Uterus (tissue), 3 donors: ENCODE measurements at regions not wholly inside any gene's neighbourhood (a gene's known extent, or its start where the extent isn't known, plus 50 kb on each side); places are given as distances from the start of the nearest gene placed in this dataset.

ENCODE experiments used
- DNase-seq, 2 donors: peaks; one replicate each; pipeline ENCODE4 v3.0.0-alpha.2; 2019 to 2020
- H3K27ac ChIP-seq, 2 donors: fragments of 200-600 bp; sonication (generic); 1 replicate in 1 of 2; 2 replicates in 1 of 2; pipeline ENCODE4 v1.5.1; 2016 to 2018
- H3K27me3 ChIP-seq, 2 donors: fragments of 200-600 bp; sonication (generic); one replicate each; pipeline ENCODE4 v1.5.1; 2018 to 2019; ENCODE audit warnings: control low read depth in 1 of 2
- H3K36me3 ChIP-seq, 2 donors: fragments of 200-600 bp; sonication (generic); one replicate each; pipeline ENCODE4 v1.5.1; 2019; ENCODE audit warnings: control low read depth in 1 of 2
- H3K4me1 ChIP-seq, 2 donors: fragments of 200-600 bp; sonication (generic); one replicate each; pipeline ENCODE4 v1.5.1; 2018 to 2019; ENCODE audit warnings: control low read depth in 1 of 2
- H3K4me3 ChIP-seq, 2 donors: fragments of 200-600 bp; sonication (generic); 1 replicate in 1 of 2; 2 replicates in 1 of 2; pipeline ENCODE4 v1.5.1; 2018 to 2019; ENCODE audit warnings: mild to moderate bottlenecking in 1 of 2
- H3K9me3 ChIP-seq, 2 donors: fragments of 200-600 bp; sonication (generic); one replicate each; pipeline ENCODE4 v1.5.1; 2019; ENCODE audit warnings: control low read depth in 1 of 2
- POLR2A ChIP-seq, 2 donors: fragments of 450-650 bp; IDR thresholded peaks; one replicate each; pipeline ENCODE4 v1.6.1; 2016; ENCODE audit warnings: antibody characterized with exemption in 2 of 2, mild to moderate bottlenecking in 1 of 2, moderate library complexity in 1 of 2
- intact Hi-C: fragments of 100-400 bp; cut with DNase I; formaldehyde crosslinking; loops from one replicate; pipeline ENCODE4 v1.15.1; 2023; ENCODE audit warnings: low total_unique reads
- TF ChIP-seq, protein P1 (sequence below), 4 experiments: fragments of 200-600 bp in 2 of 4; fragments of 450-650 bp in 2 of 4; sonication (generic) in 2 of 4; IDR thresholded peaks; one replicate each; pipeline ENCODE4 v1.5.1; 2016 to 2019; ENCODE audit warnings: antibody characterized with exemption in 4 of 4, mild to moderate bottlenecking in 2 of 4, moderate library complexity in 1 of 4
- donor health status: DM: yes; HTN: yes; CAD: no.

DNA sequence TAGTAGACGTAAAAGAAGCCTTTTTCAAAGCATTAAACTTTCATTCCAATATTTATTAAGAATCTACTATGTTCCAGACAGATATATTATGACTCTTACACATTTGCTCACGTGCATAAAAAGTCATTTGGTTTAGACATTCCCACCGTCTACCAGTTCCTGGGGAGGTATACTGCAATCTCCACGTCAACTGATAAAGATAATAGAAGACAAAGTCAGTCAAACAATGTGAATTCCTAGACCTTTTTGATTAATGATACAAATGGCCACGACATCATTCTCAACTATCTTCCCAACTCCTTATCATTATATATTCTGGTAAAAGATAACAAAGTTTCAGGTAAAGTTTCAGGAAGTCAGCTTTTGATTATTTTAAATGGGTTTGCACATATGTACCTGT lies 69.0 kb downstream of the SIPA1L2 start:
- Histone ChIP-seq H3K27ac (no peak overlapping the region), H3K36me3 (no peaks in the 10 kb centered on the region), H3K4me1 (no peaks in the 10 kb centered on the region), H3K4me3 (no peak overlapping the region), H3K9me3 (no peaks in the 10 kb centered on the region), H3K27me3 (no peaks in the 10 kb centered on the region)
- intact Hi-C loops, result no loop called here
- TF ChIP-seq POLR2A (IDR thresholded peaks at IDR 0.05), result no peak
- TF ChIP-seq, protein P1, sequence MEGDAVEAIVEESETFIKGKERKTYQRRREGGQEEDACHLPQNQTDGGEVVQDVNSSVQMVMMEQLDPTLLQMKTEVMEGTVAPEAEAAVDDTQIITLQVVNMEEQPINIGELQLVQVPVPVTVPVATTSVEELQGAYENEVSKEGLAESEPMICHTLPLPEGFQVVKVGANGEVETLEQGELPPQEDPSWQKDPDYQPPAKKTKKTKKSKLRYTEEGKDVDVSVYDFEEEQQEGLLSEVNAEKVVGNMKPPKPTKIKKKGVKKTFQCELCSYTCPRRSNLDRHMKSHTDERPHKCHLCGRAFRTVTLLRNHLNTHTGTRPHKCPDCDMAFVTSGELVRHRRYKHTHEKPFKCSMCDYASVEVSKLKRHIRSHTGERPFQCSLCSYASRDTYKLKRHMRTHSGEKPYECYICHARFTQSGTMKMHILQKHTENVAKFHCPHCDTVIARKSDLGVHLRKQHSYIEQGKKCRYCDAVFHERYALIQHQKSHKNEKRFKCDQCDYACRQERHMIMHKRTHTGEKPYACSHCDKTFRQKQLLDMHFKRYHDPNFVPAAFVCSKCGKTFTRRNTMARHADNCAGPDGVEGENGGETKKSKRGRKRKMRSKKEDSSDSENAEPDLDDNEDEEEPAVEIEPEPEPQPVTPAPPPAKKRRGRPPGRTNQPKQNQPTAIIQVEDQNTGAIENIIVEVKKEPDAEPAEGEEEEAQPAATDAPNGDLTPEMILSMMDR (IDR thresholded peaks at IDR 0.05), result no peak
- no peak for DNase-seq

DNA sequence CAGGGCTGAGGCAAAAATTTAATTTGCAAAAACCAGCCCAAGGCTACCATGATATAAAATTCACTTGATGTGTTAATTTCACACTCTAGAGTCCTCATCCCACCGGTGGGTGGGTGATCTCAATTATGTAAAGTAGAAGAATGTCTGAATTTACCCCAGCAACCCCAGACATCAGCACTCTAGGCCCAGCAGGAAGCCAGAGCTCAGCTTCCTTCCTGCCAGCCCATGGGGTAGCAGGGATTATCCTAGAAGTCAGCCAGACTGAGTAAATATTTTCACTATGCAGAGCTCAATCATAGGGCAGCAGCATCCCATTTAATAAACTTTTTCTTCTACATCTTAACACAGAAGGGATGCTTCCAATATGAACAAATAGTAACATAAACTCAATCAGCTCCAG lies 71.0 kb downstream of the SIPA1L2 start:
- no peak overlapping the region for H3K27ac ChIP-seq
- no peak for TF ChIP-seq POLR2A (IDR thresholded peaks at IDR 0.05)
- TF ChIP-seq, protein P1 (IDR thresholded peaks at IDR 0.05), result no peak
- H3K4me1 ChIP-seq, result no peaks in the 10 kb centered on the region
- H3K4me3 ChIP-seq, result no peak overlapping the region
- H3K36me3 ChIP-seq, result no peaks in the 10 kb centered on the region
- DNase-seq, result no peak
- intact Hi-C loops, result no loop called here
- H3K27me3 ChIP-seq, result no peaks in the 10 kb centered on the region
- no peaks in the 10 kb centered on the region for H3K9me3 ChIP-seq

DNA sequence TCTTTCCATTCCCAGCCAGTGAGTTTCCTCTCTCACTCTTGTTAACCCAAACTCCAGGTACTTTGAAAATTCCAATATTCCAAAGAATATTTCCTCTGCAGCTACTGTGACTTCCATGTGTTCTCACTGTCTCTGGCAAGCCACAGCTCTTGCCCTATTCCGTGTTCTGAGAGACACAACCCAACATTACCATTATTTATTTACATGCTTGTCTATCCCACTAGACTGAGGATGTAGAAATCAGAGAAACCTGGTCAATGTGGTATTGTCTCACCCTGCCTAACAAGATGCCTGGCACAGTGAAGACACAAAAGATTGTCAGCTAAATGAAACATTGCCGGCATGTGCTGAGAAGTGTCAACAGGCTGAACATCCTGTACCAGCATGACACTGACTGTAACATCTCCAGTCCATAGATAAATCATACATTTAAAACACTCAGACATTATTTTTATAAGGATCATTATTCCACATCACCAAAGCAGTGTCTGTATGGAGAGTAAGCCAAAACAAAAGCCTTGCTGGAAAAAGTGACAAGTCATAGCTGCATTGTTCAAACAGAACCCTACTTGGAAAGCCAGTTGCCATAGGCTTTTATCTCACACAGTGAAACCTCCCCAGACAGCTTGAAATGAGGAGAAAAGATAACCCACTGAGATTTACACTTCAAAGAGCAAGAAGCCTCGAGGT lies 72.3 kb downstream of the SIPA1L2 start:
- Histone ChIP-seq H3K9me3 (no peaks in the 10 kb centered on the region), H3K27ac (no peak overlapping the region), H3K4me1 (no peaks in the 10 kb centered on the region), H3K27me3 (no peaks in the 10 kb centered on the region), H3K36me3 (no peaks in the 10 kb centered on the region), H3K4me3 (no peak overlapping the region)
- intact Hi-C loops, result no loop called here
- no peak for DNase-seq
- TF ChIP-seq, protein P1 (IDR thresholded peaks at IDR 0.05), result no peak

DNA sequence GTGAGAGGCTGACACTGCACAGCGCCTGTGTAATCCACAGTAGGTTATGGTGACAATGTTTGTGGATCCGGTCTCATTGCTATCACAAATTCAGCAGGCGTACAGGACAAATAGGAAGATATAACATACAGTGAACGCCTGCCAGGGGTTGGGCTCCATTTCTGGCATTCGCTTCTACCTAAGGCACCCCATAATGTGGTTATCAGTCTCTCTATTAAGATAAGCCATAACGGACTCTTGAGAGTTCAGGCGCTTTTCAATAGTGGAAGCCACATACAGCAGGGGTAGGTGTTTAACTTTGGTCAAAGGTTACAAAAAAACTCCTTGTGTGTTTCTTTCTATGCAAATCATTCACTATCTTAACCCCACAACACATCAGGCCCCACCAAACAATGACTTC lies 72.8 kb downstream of the SIPA1L2 start:
- no peaks in the 10 kb centered on the region for H3K36me3 ChIP-seq
- H3K9me3 ChIP-seq, result no peaks in the 10 kb centered on the region
- no peaks in the 10 kb centered on the region for H3K27me3 ChIP-seq
- H3K4me3 ChIP-seq, result no peak overlapping the region
- intact Hi-C loops, result no loop called here
- H3K27ac ChIP-seq, result no peak overlapping the region
- TF ChIP-seq, protein P1 (IDR thresholded peaks at IDR 0.05), result no peak
- TF ChIP-seq POLR2A (IDR thresholded peaks at IDR 0.05), result no peak
- H3K4me1 ChIP-seq, result no peaks in the 10 kb centered on the region
- no peak for DNase-seq

DNA sequence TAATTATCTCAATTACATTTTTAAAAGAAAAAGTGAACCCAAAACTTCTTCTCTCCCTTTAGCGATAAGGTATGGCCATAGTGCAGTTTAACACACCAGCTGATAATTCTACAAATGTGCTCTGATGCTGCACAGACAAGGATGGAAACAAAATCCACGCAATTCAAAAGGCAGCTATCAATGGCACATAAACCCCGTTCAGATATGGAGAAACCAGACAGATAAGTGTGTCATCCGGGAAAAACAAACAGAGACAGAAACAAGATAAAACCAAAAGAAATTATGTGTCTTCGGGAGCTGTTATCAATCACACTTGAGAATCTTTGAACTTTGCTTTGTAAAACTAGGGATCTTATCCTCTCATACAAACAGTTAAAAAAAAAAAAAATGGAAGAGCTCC lies 73.6 kb downstream of the SIPA1L2 start:
- Histone ChIP-seq H3K9me3 (no peaks in the 10 kb centered on the region), H3K27ac (no peak overlapping the region), H3K4me3 (no peak overlapping the region), H3K27me3 (no peaks in the 10 kb centered on the region), H3K4me1 (no peaks in the 10 kb centered on the region), H3K36me3 (no peaks in the 10 kb centered on the region)
- intact Hi-C loops, result no loop called here
- DNase-seq, result no peak
- no peak for TF ChIP-seq POLR2A (IDR thresholded peaks at IDR 0.05)
- TF ChIP-seq, protein P1 (IDR thresholded peaks at IDR 0.05), result no peak
